PC-3 (cell line): ENCODE measurements at regions not wholly inside any gene's neighbourhood (a gene's known extent, or its start where the extent isn't known, plus 50 kb on each side); places are given as distances from the start of the nearest gene placed in this dataset.
A peak's percentile ranks its signal among the peaks of the same experiment; 100 is the strongest.
"Not testable (repeated sequence)": the region's sequence is repeated elsewhere in the genome, so short reads cannot be mapped to it uniquely, and the experiment has no call there.

ENCODE experiments used
- ATAC-seq: fragments of 200-7000 bp; cut with Tn5 transposase; 2 replicates; pipeline ENCODE4 v1.9.1; 2020; ENCODE audit warnings: mild to moderate bottlenecking, moderate library complexity
- BruUV-seq: library from RNA; stranded (reverse); fragments of 400-500 nt; replicated peaks from 2 replicates; lab custom pipeline; 2021; lab: Mats Ljungman, UMichigan
- CTCF ChIA-PET: fragments of 300-600 bp; sonication (Branson Sonifier 250); formaldehyde crosslinking; loops from one replicate; lab custom pipeline; 2022; ENCODE audit warnings: antibody characterized with exemption; lab: Charles Lee
- POLR2A ChIA-PET: fragments of 300-600 bp; sonication (Branson Sonifier 250); formaldehyde crosslinking; loops from one replicate; lab custom pipeline; 2022; ENCODE audit warnings: antibody characterized with exemption; ENCODE audit not compliant: unreplicated experiment; lab: Charles Lee
- DNase-seq: peaks from one replicate; pipeline ENCODE4 v3.0.0-alpha.2; 2015
- H2AFZ ChIP-seq: fragments of 300-600 bp; sonication (generic); 2 replicates; pipeline ENCODE4 v1.6.0; 2016; ENCODE audit warnings: antibody characterized with exemption, low read length
- H3F3A ChIP-seq: fragments of 300-600 bp; sonication (generic); one replicate; pipeline ENCODE4 v1.6.0; 2017; ENCODE audit warnings: antibody characterized with exemption, low read length, control low read depth, mild to moderate bottlenecking; ENCODE audit not compliant: unreplicated experiment
- H3K27ac ChIP-seq: fragments of 300-600 bp; sonication (generic); 2 replicates; pipeline ENCODE4 v1.5.1; 2016; ENCODE audit warnings: mild to moderate bottlenecking, low read length
- H3K27me3 ChIP-seq: fragments of 300-600 bp; sonication (generic); 2 replicates; pipeline ENCODE4 v1.6.1; 2016; ENCODE audit warnings: low read length, mixed read lengths
- H3K36me3 ChIP-seq: fragments of 300-600 bp; sonication (generic); 2 replicates; pipeline ENCODE4 v1.6.1; 2016; ENCODE audit warnings: low read depth, mixed run types, low read length, mixed read lengths
- H3K4me1 ChIP-seq: fragments of 300-600 bp; sonication (generic); 2 replicates; pipeline ENCODE4 v1.5.1; 2016; ENCODE audit warnings: low read length; ENCODE audit not compliant: insufficient read depth
- H3K4me2 ChIP-seq: fragments of 300-600 bp; sonication (generic); 2 replicates; pipeline ENCODE4 v1.6.0; 2016; ENCODE audit warnings: low read length
- H3K4me3 ChIP-seq: fragments of 300-600 bp; sonication (generic); 2 replicates; pipeline ENCODE4 v1.5.1; 2016; ENCODE audit warnings: mild to moderate bottlenecking, low read length, mixed read lengths
- H3K79me2 ChIP-seq: fragments of 300-600 bp; sonication (generic); 2 replicates; pipeline ENCODE4 v1.6.1; 2017; ENCODE audit warnings: low read length, mixed read lengths
- H3K9ac ChIP-seq: fragments of 300-600 bp; sonication (generic); 2 replicates; pipeline ENCODE4 v1.6.0; 2016; ENCODE audit warnings: mild to moderate bottlenecking, low read length
- H3K9me2 ChIP-seq: fragments of 300-600 bp; sonication (generic); replicated peaks from 2 replicates; pipeline ENCODE4 v1.6.1; 2016; ENCODE audit warnings: mixed run types, low read length, mixed read lengths
- H3K9me3 ChIP-seq: fragments of 300-600 bp; sonication (generic); 2 replicates; pipeline ENCODE4 v1.6.1; 2016; ENCODE audit warnings: low read length, mixed read lengths
- H4K20me1 ChIP-seq: fragments of 300-600 bp; sonication (generic); 2 replicates; pipeline ENCODE4 v1.6.1; 2016; ENCODE audit warnings: low read length, mixed read lengths
- CTCF ChIP-seq: fragments of 300-600 bp; sonication (generic); conservative IDR thresholded peaks from 2 replicates; pipeline ENCODE4 v1.5.1; 2017; ENCODE audit warnings: antibody characterized with exemption, low read depth, mild to moderate bottlenecking, low read length
- EZH2 ChIP-seq: fragments of 300-600 bp; sonication (generic); IDR thresholded peaks from one replicate; pipeline ENCODE4 v1.6.1; 2017; ENCODE audit warnings: antibody characterized with exemption, mild to moderate bottlenecking, low read length; ENCODE audit not compliant: unreplicated experiment
- EZH2phosphoT487 ChIP-seq: fragments of 300-600 bp; sonication (generic); IDR thresholded peaks from 2 replicates; pipeline ENCODE4 v1.6.1; 2018; ENCODE audit warnings: mild to moderate bottlenecking, antibody characterized with exemption, low read length, borderline replicate concordance
- intact Hi-C: fragments of 100-400 bp; cut with micrococcal nuclease; formaldehyde crosslinking; loops from 2 replicates; pipeline ENCODE4 v1.9.0; 2023

DNA sequence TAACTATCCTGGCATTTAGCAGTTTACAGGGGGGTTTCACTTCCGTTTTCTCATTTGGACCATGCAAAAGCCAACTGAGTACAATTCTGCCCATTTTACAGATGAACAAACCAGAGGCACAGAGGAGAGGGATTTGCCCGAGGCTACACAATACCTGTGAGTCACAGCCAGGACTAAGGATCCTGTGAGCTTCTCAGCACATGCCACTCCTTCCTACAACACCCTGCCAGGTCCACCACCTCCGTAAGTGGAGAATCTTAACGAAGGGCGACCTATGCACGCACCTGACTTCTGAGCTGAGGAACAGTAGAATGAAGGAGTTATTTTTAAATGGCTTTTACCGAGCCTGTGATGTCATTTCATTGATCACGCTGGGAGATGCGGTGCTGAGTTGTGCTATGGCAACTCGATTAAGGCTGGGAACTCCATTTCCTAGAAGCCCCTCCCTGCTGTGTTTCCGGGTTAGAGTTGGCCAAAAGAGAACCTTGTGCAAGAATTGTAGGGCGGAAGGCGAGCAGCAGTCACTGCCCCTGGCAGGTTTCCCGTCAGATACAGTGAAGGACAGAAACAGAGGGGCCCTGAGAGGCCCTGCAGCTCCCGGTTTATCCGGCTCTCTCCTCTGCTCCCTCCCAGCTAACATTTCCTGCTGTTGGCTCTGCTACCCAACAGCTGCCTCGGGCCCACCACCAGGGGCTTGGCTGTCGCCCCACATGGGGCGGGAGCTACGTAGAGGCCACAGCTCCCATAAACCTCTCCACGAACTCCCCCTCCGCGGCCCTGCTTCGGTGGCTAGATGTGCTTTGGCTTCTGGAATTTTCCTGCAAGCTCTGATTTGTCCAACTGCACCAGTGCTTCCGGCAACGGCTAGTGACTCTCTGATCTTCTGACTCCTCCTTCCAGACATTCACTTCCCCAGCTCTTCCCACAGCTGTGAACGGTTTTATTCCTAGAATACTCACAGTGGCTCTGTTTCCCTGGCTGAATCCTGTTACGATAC lies 75.1 kb upstream of the USP9X start:
- Histone ChIP-seq H3K9me2 (no peaks in the 10 kb centered on the region), H3K9ac (peak overlapping the region; percentile 72), H2AFZ (peak overlapping the region; percentile 78), H3F3A (no peaks in the 10 kb centered on the region), H3K4me1 (peaks cover 21% of the 10 kb centered on the region), H4K20me1 (no peaks in the 10 kb centered on the region), H3K27ac (peak overlapping the region; percentile 94), H3K27me3 (no peaks in the 10 kb centered on the region), H3K9me3 (no peaks in the 10 kb centered on the region), H3K36me3 (no peaks in the 10 kb centered on the region), H3K79me2 (no peaks in the 10 kb centered on the region), H3K4me3 (peak overlapping the region; percentile 52), H3K4me2 (peak overlapping the region; percentile 85)
- DNase-seq (peak; percentile 91), ATAC-seq (peak; percentile 80)
- BruUV-seq, result TSS peak; percentile 90
- TF ChIP-seq EZH2, result no peak
- no peak for TF ChIP-seq EZH2phosphoT487
- no peak for TF ChIP-seq CTCF
- ChIA-PET POLR2A (interaction anchor here (0.6 kb wide), 1 partner anchor 106 kb away, joined by 5 read pairs; no protein-coding TSS in a partner anchor), CTCF (interaction anchor here (0.6 to 1.2 kb wide), 2 partner anchors 34 to 216 kb away, joined by 3 to 6 read pairs; no protein-coding TSS in a partner anchor)
- intact Hi-C loops, result loop anchor here (1.0 to 10.0 kb wide), 2 partner anchors 74 to 115 kb away; no protein-coding TSS in a partner anchor

GRCh38 chrX:41014776-41015360 lies 70.4 kb upstream of the USP9X start:
- ChIA-PET POLR2A (no interaction called here), CTCF (no interaction called here)
- Histone ChIP-seq H3K27ac (peak overlapping the region; percentile 77), H2AFZ (no peak overlapping the region), H3K79me2 (no peaks in the 10 kb centered on the region), H3K4me2 (peak overlapping the region; percentile 29), H3K36me3 (no peaks in the 10 kb centered on the region), H3K9ac (no peak overlapping the region), H3F3A (no peaks in the 10 kb centered on the region), H3K9me2 (no peaks in the 10 kb centered on the region), H3K4me3 (no peak overlapping the region), H3K27me3 (no peaks in the 10 kb centered on the region), H3K9me3 (no peaks in the 10 kb centered on the region), H4K20me1 (no peaks in the 10 kb centered on the region), H3K4me1 (peaks cover 20% of the 10 kb centered on the region)
- ATAC-seq, result peak; percentile 33; the same call in 1 of the 2 replicates
- intact Hi-C loops, result loop anchor here (10.0 kb wide), 1 partner anchor 120 kb away; no protein-coding TSS in a partner anchor
- TF ChIP-seq EZH2phosphoT487, result no peak
- TF ChIP-seq CTCF, result no peak
- TF ChIP-seq EZH2, result no peak
- BruUV-seq, result no TSS peak
- peak; percentile 88 for DNase-seq

DNA sequence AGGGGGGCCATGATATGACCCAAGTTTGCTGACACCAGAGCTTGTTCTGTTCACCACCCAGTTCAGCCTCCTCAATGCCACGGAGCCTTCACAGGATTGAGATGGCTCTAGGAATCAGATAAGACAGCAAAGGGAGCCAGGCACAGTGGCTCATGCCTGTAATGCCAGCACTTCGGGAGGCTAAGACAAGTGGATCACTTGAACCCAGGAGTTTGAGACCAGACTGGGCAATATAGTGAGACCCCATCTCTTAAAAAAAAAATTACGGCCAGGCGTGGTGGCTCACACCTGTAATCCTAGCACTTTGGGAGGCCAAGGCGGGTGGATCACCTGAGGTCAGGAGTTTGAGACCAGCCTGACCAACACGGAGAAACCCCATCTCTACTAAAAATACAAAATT lies 67.5 kb upstream of the USP9X start:
- DNase-seq, H4K20me1 ChIP-seq, H3K9me2 ChIP-seq, H3K27me3 ChIP-seq, H3K9ac ChIP-seq, H3K4me2 ChIP-seq, H3K4me1 ChIP-seq, CTCF ChIA-PET, H3K36me3 ChIP-seq, POLR2A ChIA-PET, H3F3A ChIP-seq, H3K4me3 ChIP-seq, H2AFZ ChIP-seq, BruUV-seq, ATAC-seq, H3K9me3 ChIP-seq, H3K79me2 ChIP-seq, H3K27ac ChIP-seq: not testable (repeated sequence)
- intact Hi-C loops, result loop anchor here (10.0 kb wide), 1 partner anchor 123 kb away; no protein-coding TSS in a partner anchor

GRCh38 chrX:41018391-41019040 lies 66.7 kb upstream of the USP9X start:
- H3K9ac ChIP-seq, BruUV-seq, CTCF ChIA-PET, H3F3A ChIP-seq, H2AFZ ChIP-seq, H3K9me3 ChIP-seq, H3K9me2 ChIP-seq, POLR2A ChIA-PET, DNase-seq, H3K4me2 ChIP-seq, H4K20me1 ChIP-seq, H3K36me3 ChIP-seq, ATAC-seq, H3K79me2 ChIP-seq, H3K27me3 ChIP-seq, H3K27ac ChIP-seq, H3K4me3 ChIP-seq: not testable (repeated sequence)
- intact Hi-C loops, result loop anchor here (10.0 kb wide), 1 partner anchor 124 kb away; no protein-coding TSS in a partner anchor
- H3K4me1 ChIP-seq, result peaks cover 13% of the 10 kb centered on the region
